ENCODE measurements at regions not wholly inside any gene's neighbourhood (a gene's known extent, or its start where the extent isn't known, plus 50 kb on each side); places are given as distances from the start of the nearest gene placed in this dataset.

GRCh38 chr1:8259498-8260290 is 58.2 kb upstream of the SLC45A1 start:
- H3K4me3 ChIP-seq (ENCODE audit: low read length), result no peak overlapping the region
- no peaks in the 10 kb centered on the region for H3K79me2 ChIP-seq (replicated peaks; ENCODE audit: insufficient read depth, low read length)
- no peak overlapping the region for H3K9ac ChIP-seq (ENCODE audit: low read length)
- no peaks in the 10 kb centered on the region for H3K9me2 ChIP-seq (ENCODE audit: insufficient read depth, low read length)
- H3F3A ChIP-seq (ENCODE audit: insufficient read depth, low read length, poor library complexity, severe bottlenecking), result no peaks in the 10 kb centered on the region
- no peaks in the 10 kb centered on the region for H3K27me3 ChIP-seq (ENCODE audit: insufficient read depth, low read depth, low read length)
- H4K20me1 ChIP-seq (ENCODE audit: insufficient read depth), result no peaks in the 10 kb centered on the region
- H3K27ac ChIP-seq (ENCODE audit: low read length), result no peak overlapping the region
- H2AFZ ChIP-seq (ENCODE audit: low read depth, low read length), result no peak overlapping the region
- no peaks in the 10 kb centered on the region for H3K9me3 ChIP-seq (ENCODE audit: low read length)
- H3K4me2 ChIP-seq (ENCODE audit: low read length), result no peak overlapping the region
- TF ChIP-seq POLR2AphosphoS5 (IDR thresholded peaks at IDR 0.05) (no peak), EP300 (conservative IDR thresholded peaks at IDR 0.05; ENCODE audit: poor library complexity, severe bottlenecking) (no peak)
- no peaks in the 10 kb centered on the region for H3K36me3 ChIP-seq (ENCODE audit: insufficient read depth, low read length)

DNA sequence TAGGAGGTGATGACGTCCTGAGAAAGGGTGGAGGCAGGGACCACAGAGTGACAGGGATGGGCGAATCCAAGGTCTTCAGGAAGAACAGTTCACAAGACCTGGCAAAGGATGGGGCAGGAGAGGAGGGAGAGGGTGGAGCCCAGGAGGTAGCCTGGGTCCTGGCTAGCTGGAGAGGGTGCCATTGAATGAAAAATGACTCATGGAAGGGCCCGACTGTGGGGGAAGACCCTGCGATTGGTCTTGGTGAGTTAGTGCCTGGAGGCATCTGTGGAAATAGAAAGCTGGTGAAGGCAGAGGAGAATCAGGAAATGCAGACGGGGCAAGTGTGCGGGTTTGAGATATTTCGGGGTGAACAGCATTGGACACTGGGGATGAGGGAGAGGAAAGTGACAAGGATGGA is 60.3 kb upstream of the SLC45A1 start:
- Histone ChIP-seq H3K9ac (ENCODE audit: low read length) (no peak overlapping the region), H3K79me2 (replicated peaks; ENCODE audit: insufficient read depth, low read length) (no peaks in the 10 kb centered on the region), H4K20me1 (ENCODE audit: insufficient read depth) (no peaks in the 10 kb centered on the region), H3K9me2 (ENCODE audit: insufficient read depth, low read length) (no peaks in the 10 kb centered on the region), H3F3A (ENCODE audit: insufficient read depth, low read length, poor library complexity, severe bottlenecking) (no peaks in the 10 kb centered on the region), H3K36me3 (ENCODE audit: insufficient read depth, low read length) (no peaks in the 10 kb centered on the region), H3K4me2 (ENCODE audit: low read length) (no peak overlapping the region), H3K27ac (ENCODE audit: low read length) (no peak overlapping the region), H3K27me3 (ENCODE audit: insufficient read depth, low read depth, low read length) (no peaks in the 10 kb centered on the region), H3K4me3 (ENCODE audit: low read length) (no peak overlapping the region), H2AFZ (ENCODE audit: low read depth, low read length) (no peak overlapping the region), H3K9me3 (ENCODE audit: low read length) (no peaks in the 10 kb centered on the region)
- TF ChIP-seq EZH2 (IDR thresholded peaks at IDR 0.05; ENCODE audit: borderline replicate concordance, insufficient read depth, low read length, poor library complexity, severe bottlenecking) (no peak), REST (IDR thresholded peaks at IDR 0.05; ENCODE audit: borderline replicate concordance) (no peak), CTCF (IDR thresholded peaks at IDR 0.05; ENCODE audit: poor library complexity, severe bottlenecking) (no peak), TAF1 (IDR thresholded peaks at IDR 0.05; ENCODE audit: low read depth) (no peak), SMC3 (conservative IDR thresholded peaks at IDR 0.05; ENCODE audit: poor library complexity) (no peak), RAD21 (conservative IDR thresholded peaks at IDR 0.05) (no peak), EP300 (conservative IDR thresholded peaks at IDR 0.05; ENCODE audit: poor library complexity, severe bottlenecking) (no peak), MXI1 (conservative IDR thresholded peaks at IDR 0.05; ENCODE audit: poor library complexity, severe bottlenecking) (no peak), POLR2AphosphoS5 (IDR thresholded peaks at IDR 0.05) (no peak)
